Ovary (tissue), 7 donors: ENCODE measurements at regions not wholly inside any gene's neighbourhood (a gene's known extent, or its start where the extent isn't known, plus 50 kb on each side); places are given as distances from the start of the nearest gene placed in this dataset.
A peak's percentile ranks its signal among the peaks of the same experiment; 100 is the strongest.

Experiments
- DNase-seq, 5 donors: peaks; one replicate each; pipeline ENCODE4 v3.0.0-alpha.2; 2019 to 2020
- H3K27ac ChIP-seq, 2 donors: fragments of 200-600 bp; one replicate each; pipeline versions ENCODE4 v1.5.1 to v1.8.0; 2019 to 2022
- H3K27me3 ChIP-seq: fragments of 200-600 bp; one replicate; pipeline ENCODE4 v1.8.0; 2022
- H3K36me3 ChIP-seq: fragments of 200-600 bp; sonication (generic); one replicate; pipeline ENCODE4 v1.5.1; 2019
- H3K4me1 ChIP-seq: one replicate; pipeline ENCODE4 v1.8.1; 2013; ENCODE audit warnings: mild to moderate bottlenecking, moderate library complexity; ENCODE audit not compliant: insufficient read depth
- H3K4me3 ChIP-seq: fragments of 200-600 bp; sonication (generic); one replicate; pipeline ENCODE4 v1.5.1; 2017
- H3K9me3 ChIP-seq, 2 donors: fragments of 200-600 bp in 1 of 2; sonication (generic) in 1 of 2; one replicate each; pipeline versions ENCODE4 v1.5.1 to v1.8.1; 2013 to 2019; ENCODE audit warnings: mild to moderate bottlenecking in 1 of 2, moderate library complexity in 1 of 2
- CTCF ChIP-seq, 3 donors: fragments of 450-650 bp in 2 of 3; fragments of 200-600 bp in 1 of 3; IDR thresholded peaks; one replicate each; pipeline versions ENCODE4 v1.5.1 to v1.8.0; 2016 to 2022; ENCODE audit warnings: antibody characterized with exemption in 3 of 3, mild to moderate bottlenecking in 1 of 3
- EP300 ChIP-seq: sonication (generic); formaldehyde crosslinking; IDR thresholded peaks from one replicate; pipeline ENCODE4 v1.6.1; 2017; ENCODE audit warnings: antibody characterized with exemption
- POLR2A ChIP-seq: fragments of 450-650 bp; IDR thresholded peaks from one replicate; pipeline ENCODE4 v1.6.1; 2017; ENCODE audit warnings: antibody characterized with exemption, mild to moderate bottlenecking, moderate library complexity
- WGBS, 3 donors: extraction: QIAGEN DNeasy Blood & Tissue Kit in 1 of 3; methylation state at CpG; one replicate each; pipeline versions ENCODE4 v1.1.5 to v1.1.7; 2013 to 2017; 5-methylcytosine and 5-hydroxymethylcytosine counted together
- intact Hi-C, 4 donors: fragments of 100-400 bp; cut with DNase I; formaldehyde crosslinking; loops; one replicate each; pipeline versions ENCODE4 v1.11.0 to v1.15.1; 2022 to 2023
- donor health status: DM: no; HTN: no; CAD: no; lungs with moderate emphysema.
- donor health status: DM: no; HTN: no; CAD: no.
- donor health status: Bipolar disorder and iron deficiency.
- donor health status: DM: no; HTN: no; CAD: no.
- donor health status: DM: yes; HTN: yes; CAD: no.

- peak; percentile 52 to 71 (median 62) for DNase-seq
- WGBS, 3 donors, result 11 to 15% (median 13%) methylated on average over 12 of the region's 12 CpGs
Measured at GRCh38 chr3:72274493-72275330, 489.8 kb upstream of the PROK2 start.

GRCh38 chr3:72273615-72274014 is 488.7 kb upstream of the PROK2 start:
- Histone ChIP-seq H3K27ac (peak overlapping the region in 1 of 2 donors; percentile 51), H3K4me1 (peaks cover 17% of the 10 kb centered on the region), H3K27me3 (no peaks in the 10 kb centered on the region), H3K4me3 (no peak overlapping the region), H3K36me3 (no peaks in the 10 kb centered on the region), H3K9me3 (no peaks in the 10 kb centered on the region)
- intact Hi-C loops, result loop anchor here in 2 of 4 donors (10.0 kb wide), 2 partner anchors 51 to 171 kb away; partner anchors contain the start of gene RYBP (in 1 of the 2)
- WGBS, 3 donors, result 22 to 32% (median 23%) methylated on average over 6 of the region's 6 CpGs
- DNase-seq, result no peak
- TF ChIP-seq EP300 (no peak), CTCF (IDR thresholded peaks at IDR 0.05) (no peak), POLR2A (no peak)

More at GRCh38 chr3:72274493-72275330, 489.8 kb upstream of the PROK2 start:
- Histone ChIP-seq H3K4me1 (peaks cover 10% of the 10 kb centered on the region), H3K27me3 (no peaks in the 10 kb centered on the region), H3K36me3 (no peaks in the 10 kb centered on the region), H3K27ac (peak overlapping the region; percentile 49 to 51), H3K4me3 (peak overlapping the region; percentile 7), H3K9me3 (no peaks in the 10 kb centered on the region)
- intact Hi-C loops, result loop anchor here in 2 of 4 donors (10.0 kb wide), 2 partner anchors 50 to 170 kb away; partner anchors contain the start of gene RYBP (in 1 of the 2)
- TF ChIP-seq CTCF (IDR thresholded peaks at IDR 0.05) (no peak), EP300 (no peak), POLR2A (no peak)

GRCh38 chr3:72272356-72272755 is 487.4 kb upstream of the PROK2 start:
- intact Hi-C loops, result loop anchor here in 2 of 4 donors (10.0 kb wide), 2 partner anchors 52 to 172 kb away; partner anchors contain the start of gene RYBP (in 1 of the 2)
- H3K27me3 ChIP-seq, result no peaks in the 10 kb centered on the region
- H3K4me1 ChIP-seq, result peaks cover 19% of the 10 kb centered on the region
- peak overlapping the region in 1 of 2 donors; percentile 10 for H3K27ac ChIP-seq
- WGBS, 3 donors, result 96 to 99% (median 98%) methylated on average over 6 of the region's 6 CpGs
- no peak overlapping the region for H3K4me3 ChIP-seq
- TF ChIP-seq EP300 (no peak), CTCF (IDR thresholded peaks at IDR 0.05) (no peak), POLR2A (no peak)
- DNase-seq, result no peak
- no peaks in the 10 kb centered on the region for H3K36me3 ChIP-seq
- H3K9me3 ChIP-seq, result no peaks in the 10 kb centered on the region

- no peaks in the 10 kb centered on the region for H3K9me3 ChIP-seq
- TF ChIP-seq CTCF (IDR thresholded peaks at IDR 0.05), result no peak
- TF ChIP-seq EP300, result no peak
- no peak for TF ChIP-seq POLR2A
- peaks cover 19% of the 10 kb centered on the region for H3K4me1 ChIP-seq
- no peaks in the 10 kb centered on the region for H3K36me3 ChIP-seq
- H3K4me3 ChIP-seq, result no peak overlapping the region
- intact Hi-C loops, result loop anchor here in 2 of 4 donors (10.0 kb wide), 2 partner anchors 53 to 173 kb away; partner anchors contain the start of gene RYBP (in 1 of the 2)
- H3K27ac ChIP-seq, result peak overlapping the region in 1 of 2 donors; percentile 10
- H3K27me3 ChIP-seq, result no peaks in the 10 kb centered on the region
- no peak for DNase-seq
- WGBS, 3 donors, result 92 to 98% (median 94%) methylated on average over 2 of the region's 2 CpGs
Measured at GRCh38 chr3:72271923-72272322, 487.0 kb upstream of the PROK2 start.
